LHCN-M2 (cell line): ENCODE measurements at regions not wholly inside any gene's neighbourhood (a gene's known extent, or its start where the extent isn't known, plus 50 kb on each side); places are given as distances from the start of the nearest gene placed in this dataset.
"Not testable (repeated sequence)": the region's sequence is repeated elsewhere in the genome, so short reads cannot be mapped to it uniquely, and the experiment has no call there.

Experiments used
- DNase-seq: peaks from one replicate; pipeline ENCODE4 v3.0.0-alpha.2; 2012; ENCODE audit warnings: low read depth

DNA sequence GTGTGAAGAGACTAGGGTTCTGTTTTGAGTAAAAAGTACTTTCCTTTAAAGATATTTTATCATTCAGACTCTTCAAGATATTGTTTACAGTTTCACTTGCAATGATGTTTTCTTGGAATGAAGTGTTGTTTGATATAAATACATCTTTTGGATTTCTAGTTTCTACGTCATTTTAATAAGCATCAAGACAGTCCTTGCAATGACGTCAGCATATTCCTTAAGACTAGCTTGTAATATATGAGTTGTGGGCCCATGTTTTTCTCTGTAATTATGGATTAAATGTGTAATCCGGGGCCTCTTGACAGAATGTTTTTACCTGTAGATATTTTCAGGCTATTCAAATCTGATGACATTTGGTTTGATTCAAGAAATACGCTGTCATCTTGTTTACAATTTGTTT is 66.1 kb downstream of the RBMX2 start:
- DNase-seq = no peak

DNA sequence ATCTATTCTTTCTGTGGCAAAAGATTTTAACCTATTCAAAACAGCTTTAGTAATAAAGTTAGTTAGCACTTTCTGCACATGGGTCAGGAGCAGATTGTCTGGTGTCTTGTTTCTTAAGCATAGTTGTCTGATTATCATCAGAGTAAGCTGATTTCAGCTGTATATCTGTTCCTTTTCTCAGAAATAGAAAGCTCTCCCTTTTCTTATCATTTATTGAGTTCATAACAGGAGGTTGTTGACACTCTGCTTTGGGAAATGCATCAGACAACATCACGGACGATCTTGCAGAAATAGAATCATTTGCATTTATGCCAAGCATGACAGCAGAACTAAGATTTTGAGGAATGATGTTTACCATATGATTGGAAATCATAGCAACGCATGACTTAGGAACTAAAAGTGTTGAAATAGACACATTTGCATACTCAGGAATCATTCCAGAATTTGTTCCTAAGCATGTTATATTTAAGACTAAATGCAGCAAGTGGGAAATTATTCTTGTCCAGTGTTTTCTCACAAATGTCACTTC is 66.7 kb downstream of the RBMX2 start:
- DNase-seq = no peak

DNA sequence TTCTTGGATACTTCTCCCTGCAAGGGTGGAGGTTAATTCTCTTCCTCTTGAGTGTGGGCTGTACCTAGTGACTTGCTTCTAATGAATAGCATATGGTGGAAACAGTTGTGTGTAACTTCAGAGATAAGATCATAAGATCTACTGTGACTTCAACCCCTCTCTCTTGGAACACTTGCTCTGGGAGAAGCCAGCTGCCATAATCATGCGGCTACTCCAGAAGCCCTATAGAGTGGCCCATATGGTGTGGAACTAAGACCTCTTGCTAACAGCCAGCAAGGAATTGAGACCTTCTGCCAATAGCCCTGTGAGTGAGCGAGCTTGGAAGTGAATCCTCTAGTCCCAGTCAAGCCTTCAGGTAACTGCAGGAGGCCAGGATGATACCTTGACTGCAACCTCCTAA is 81.1 kb downstream of the RBMX2 start:
- DNase-seq = no peak

DNA sequence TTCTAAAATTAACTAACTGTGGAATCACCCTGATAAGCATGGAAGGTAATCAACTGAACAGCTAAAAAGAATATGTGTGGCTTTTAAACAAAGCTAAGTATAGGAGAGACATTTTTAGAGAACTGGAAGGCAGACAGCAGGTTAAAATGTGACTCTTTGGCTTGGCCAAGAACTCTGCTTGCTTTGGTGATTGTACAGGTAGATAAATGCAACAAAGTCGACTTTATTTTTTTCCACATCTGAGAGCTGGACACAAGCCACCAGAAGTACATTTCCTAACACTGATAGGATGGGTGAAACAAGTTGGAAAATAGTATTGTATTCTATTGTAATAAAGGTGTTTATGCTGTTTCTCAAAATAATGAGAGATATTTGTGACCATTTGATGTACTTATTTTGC is 84.1 kb downstream of the RBMX2 start:
- no peak for DNase-seq

DNA sequence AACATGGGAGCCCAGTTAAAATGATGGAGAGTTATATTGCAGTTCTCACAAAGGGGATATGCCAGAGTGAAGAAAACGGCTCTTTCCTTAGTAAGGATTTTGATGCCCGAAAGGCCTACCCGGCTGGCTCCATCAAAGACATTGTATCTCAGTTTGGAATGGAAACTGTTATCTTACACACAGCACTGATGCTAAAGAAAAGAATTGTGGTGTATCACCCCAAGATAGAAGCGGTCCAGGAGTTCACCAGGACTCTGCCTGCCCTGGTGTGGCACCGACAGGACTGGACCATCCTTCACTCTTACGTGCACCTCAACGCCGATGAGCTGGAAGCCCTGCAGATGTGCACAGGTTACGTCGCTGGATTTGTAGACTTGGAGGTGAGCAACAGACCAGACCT is 93.7 kb downstream of the RBMX2 start:
- not testable (repeated sequence) for DNase-seq

DNA sequence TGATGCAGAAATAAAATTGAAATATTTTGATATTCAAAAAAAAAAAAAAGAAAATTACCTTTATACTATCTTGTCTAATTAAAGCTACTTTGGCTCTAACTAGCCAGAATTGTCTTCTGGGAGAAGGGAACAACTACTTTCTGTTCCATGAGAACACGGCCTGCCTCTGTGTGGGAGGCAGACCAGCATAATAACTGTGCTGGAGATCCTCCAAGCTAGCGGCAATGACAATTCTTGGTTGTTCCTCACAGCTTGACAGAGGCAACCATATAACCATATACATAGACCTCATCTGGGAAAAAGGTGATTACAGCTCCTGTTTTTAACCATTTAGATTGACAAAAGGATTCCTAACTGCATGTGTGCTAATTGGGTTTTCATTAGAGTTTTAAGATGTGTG is 95.7 kb downstream of the RBMX2 start:
- no peak for DNase-seq

DNA sequence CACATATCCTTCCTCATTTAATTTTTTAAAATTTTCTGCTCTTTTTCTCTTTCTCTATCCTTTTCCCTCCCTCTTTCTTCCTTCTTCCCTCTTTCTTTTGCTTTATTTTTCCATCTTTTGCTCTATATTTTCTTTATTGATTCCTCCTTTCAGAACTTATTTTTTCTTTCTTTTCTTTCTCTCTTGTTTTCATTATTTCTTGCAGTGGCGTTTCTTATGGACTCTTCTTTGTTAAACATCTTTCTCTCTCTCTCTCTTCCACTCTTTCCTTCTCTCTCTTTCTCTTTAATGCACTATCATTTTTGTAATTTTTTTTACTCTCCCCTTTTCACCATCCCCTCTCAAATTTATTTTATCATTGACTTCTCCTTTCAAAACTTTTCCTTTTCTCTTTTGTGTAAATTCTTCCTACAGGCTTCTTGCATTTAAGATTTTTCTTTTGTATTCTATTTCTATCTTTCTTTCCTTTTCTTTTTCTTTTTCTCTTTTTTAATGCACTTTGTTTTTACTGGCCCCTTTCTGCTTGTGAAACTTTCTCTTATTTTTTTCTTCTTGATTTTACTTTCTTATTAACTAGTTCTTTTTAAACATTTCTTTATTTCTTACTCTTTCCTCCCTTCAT is 97.0 kb downstream of the RBMX2 start:
- DNase-seq = no peak

DNA sequence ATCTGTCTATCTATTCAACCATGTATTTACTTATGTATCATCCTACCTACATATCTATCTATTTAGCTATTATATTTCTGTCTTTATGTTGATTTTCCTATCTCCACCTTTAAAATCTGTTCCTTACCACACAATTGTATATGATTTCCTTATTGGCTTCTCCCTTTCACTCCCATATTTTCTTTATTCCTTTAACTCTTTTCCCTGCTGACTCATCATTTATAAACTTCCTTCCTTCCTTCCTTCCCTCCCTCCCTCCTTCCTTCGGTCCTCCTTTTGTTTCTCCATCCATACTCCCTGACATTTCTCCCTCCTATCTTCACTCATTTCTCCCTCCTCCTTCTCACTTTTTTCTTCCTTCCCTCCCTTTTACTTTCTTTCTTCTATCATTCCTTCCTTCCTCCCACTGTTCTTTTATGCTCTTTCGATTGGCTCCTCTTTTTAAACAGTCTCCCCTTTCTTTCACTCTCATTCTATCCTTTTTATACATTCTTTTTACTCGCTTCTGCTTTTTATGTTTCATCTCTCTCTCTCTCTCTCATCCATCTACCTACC is 100.3 kb downstream of the RBMX2 start:
- no peak for DNase-seq

DNA sequence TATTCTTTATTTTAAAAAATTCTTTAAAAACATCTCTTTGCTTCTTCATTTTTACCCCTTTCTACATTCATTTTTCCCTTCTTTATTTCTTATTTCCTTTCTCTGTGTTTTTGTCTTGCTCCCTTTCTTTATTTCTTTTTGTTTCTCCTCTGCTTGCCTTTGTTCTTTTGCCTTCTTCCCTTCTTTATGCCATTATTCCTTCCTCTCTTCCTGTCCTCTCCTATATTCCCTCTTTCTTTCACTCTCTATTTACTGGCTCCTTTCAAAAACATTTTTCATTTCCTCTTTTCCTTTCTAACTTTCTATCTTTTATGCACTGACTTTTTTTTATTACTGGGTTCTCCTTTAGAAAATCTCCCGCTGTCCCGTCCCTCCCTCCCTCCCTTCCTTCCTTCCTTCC is 102.2 kb downstream of the RBMX2 start:
- DNase-seq = no peak

DNA sequence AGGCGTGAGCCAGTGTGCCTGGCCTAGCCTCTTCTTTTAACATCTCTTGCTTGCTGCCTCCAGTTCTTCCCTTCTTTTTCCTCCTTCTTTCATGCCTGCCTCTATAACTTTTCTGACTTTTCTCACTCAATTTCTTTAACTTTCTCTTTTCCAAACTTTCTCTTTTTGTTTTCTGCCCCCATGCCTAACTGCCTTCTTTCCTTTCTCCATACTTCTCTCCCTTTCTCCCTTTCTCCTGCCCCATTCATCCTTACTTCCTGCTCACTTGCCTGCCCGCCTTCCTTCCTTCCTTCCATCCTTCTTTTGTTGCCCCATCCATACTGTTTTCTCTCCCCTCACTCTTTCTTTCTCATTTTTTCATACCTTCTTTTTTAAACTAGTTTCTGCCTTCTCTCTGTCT is 105.2 kb downstream of the RBMX2 start:
- no peak for DNase-seq

DNA sequence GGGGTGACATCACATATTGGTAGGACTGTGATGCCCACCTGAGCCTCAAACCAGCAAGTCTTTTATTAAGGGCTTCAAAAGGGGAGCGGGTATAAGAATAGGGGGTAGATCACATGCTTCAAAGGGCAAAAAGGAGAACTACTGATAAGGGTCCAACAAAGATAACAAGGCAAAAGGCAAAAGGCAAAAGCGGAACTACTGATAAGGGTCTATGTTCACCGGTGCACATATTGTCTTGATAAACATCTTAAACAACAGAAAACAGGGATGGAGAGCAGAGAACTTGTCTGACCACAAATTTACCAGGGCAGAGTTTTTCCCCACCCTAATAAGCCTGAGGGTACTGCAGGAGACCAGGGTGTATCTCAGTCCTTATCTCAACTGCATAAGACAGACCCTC is 110.7 kb downstream of the RBMX2 start:
- DNase-seq = not testable (repeated sequence)

DNA sequence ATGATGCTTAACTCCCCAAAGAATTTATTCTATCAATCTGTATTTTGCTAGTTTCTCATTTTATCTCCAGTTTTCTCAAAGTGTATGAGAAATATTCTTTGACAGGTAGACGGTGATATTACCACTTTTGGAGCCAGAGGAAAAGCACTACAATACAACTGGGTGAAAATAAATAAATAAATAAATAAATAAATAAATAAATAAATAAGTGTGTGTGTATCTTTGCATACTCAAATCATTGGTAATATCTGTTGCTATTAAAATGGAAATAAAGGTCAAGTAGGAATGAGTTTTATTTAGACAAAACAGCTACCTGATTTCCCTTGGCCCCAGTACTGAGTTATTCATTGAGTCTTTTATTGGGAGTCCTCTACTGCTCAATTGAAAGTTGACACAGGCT is 114.3 kb downstream of the RBMX2 start:
- DNase-seq = no peak

DNA sequence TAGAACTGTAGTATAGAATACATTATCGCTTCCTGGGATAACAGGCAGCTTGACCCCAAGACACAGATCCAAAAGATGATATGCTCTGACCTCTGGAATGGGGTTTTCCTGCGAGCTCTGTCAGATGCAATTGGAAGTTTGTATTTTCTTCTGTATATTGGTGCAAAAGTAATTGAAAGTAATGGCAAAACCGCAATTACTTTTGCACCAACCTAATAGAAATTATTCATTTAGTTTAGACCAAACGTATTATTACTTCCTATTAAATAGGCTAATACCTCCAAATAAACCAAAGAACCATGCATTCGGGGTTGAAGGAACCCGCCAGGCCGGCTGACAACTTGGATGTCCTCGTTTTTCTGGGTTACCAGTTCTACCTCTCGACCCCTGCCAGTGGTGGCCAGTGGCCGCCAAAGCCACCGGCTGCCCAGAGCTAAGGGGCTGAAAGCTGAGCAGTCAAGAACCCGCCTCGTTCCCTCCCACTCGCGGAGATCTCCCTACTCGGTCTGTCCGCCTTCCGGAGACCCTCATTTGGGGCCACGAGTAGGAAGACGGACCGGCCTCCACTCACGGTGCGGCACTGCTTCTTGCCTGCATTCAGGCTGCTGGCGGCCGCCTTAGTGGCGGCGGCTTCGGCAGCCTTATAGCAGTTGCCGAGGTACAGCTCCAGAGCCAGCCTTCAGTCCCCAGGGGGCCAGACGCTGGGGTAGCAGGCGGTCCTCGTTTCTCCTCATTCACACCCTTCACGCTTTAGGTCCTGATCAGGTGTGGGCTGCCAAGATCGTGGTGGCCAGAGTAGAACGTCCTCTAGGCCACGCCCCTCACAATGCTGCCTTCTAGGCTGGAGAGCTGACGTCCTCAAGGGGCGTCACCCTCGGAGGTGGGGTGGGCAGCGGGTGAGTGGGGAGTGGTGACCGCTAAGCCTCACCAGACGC is 121.9 kb downstream of the RBMX2 start:
- no peak for DNase-seq

DNA sequence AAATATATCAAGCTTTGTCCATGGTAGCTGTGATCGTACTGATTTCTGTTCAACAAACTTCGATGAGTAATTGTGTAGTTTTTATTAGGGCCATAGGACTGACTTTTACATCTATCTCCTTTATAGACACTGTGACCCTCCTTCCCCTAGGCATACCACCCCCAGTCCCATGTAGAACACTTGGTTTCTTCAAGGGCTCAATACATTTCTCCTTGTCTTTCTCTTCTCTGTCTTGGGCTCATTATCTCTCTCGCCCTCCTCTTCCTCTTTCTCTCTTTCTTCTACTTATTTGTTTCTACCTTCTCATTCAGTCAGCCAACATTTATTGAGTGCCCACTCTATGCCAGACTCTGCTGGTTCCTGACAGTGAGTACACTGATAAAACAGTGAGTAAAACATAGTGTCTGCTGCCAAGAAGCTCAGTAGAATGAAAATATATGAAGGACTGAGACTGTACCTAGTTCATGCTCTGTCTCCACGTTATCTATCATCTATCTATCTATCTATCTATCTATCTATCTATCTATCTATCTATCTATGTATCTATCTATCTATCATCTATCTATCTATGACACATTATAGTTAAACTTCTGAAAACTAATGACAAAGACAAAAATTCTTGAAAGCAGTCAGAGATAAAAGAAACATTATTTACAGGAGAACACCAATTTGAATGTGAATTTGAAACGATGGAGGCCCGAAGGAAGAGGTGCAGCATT is 122.8 kb downstream of the RBMX2 start:
- DNase-seq = no peak

DNA sequence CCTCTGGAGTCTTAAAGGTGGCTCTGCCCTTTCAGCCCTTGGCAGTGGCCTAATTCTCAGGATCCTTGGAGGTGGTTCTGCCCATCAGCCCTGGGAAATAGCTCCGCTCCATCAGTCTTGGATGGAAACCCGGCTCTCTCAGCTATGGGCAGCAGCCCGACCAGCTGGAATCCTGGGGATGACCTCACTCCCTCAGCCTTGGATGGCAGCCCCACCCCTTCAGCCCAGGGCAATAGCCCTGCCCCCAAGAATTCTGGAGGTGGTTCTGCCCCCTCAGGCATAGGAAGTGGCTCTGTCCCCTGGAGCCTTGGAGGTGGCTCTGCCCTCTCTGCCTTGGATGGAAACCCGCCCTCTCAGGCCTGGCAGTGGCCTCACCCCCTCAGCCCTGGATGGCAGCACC is 127.7 kb downstream of the RBMX2 start:
- DNase-seq = no peak

DNA sequence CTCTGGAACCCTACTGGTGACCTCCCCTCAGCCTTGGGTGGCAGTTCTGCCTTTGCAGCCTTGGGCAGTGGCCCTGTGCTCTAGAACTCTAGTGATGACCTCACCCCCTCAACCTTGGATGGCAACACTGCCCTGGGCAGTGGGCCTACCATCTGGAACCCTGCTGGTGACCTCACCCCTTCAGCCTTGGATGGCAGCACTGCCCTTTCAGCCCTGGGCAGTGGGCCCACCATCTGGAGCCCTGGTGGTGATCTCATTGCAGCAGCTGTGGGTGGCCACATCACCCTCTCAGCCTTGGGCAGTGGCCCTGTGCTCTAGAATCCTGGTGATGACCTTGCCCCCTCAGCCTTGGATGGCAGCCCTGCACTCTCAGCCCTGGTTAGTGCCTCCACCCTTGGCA is 129.3 kb downstream of the RBMX2 start:
- DNase-seq = no peak

DNA sequence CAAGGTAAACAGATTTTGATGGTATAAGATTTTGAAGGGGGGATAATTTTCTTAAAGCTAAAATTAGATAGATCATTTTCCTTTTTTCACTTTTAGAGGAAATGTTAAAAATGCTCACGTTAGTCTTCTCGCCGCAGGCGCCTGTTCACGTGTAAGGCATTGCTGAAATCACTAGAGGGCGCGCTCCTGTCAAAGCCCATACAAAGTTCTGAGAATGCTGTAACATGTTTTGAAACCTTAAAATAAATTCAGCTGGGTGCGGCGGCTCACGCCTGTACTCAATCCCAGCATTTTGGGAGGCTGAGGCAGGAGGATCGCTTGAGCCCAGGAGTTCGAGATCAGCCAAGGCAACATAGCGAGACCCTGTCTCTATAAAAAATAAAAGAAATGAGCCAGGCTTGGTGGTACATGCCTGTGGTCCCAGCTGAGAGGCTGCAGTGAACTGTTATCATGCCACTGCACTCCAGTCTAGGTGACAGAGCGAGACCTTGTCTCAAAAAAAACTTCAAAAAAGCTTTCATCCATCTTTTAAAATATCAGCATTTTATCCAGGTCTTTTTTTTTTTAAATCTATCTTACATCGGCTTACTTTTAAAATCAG is 138.0 kb downstream of the RBMX2 start:
- peak; percentile 22 for DNase-seq

DNA sequence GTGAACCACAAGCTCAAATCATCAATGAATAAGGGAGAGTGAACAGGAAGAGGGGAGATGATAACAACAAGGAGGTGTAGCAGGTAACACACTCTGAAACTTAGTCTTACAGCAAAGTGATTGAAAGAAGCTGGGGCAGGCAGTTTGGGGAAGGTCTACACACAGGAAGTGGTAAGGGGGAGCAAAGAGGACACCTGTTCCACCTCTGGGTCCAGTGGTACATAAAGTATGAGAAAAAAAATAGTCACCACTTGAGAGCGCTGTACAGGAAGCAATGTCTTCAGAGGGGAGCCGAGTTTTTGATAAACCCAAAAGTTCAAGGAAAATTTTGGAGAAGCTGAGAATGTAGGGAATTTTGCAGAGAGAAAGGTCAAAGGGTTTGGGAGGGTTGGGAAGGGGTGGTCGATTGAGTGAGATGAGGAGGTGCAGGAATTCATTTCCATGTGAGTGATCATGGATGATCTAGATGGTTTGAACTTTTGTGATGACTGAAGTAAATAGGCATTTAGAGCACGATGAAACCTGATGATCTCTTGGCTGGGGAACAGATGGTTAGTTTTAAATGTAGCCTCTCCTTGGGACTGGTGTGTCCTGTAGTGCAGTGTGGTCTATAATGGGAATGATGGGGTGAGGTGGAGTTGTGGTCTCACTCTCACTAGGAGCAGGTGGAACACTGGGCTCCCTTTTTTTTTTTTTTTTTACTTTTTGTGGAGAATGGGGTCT is 142.0 kb downstream of the RBMX2 start:
- DNase-seq = no peak

DNA sequence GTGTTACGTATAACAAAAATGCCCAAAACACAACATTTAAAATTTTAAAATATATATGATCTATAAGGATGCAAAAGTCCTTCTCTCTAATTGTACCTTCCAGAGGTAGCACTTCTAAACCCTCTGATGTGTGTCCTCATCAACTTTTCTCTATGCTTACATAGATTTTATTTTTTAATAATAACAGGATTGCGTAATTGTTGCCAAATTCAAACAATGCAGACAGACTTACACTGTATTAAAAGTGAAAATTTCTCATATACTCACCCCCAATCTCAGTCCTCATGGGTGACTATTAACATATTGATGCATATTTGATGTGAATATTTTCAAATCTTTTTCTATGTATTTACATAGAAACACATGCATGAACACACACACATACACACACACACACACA is 144.0 kb downstream of the RBMX2 start:
- DNase-seq = no peak

DNA sequence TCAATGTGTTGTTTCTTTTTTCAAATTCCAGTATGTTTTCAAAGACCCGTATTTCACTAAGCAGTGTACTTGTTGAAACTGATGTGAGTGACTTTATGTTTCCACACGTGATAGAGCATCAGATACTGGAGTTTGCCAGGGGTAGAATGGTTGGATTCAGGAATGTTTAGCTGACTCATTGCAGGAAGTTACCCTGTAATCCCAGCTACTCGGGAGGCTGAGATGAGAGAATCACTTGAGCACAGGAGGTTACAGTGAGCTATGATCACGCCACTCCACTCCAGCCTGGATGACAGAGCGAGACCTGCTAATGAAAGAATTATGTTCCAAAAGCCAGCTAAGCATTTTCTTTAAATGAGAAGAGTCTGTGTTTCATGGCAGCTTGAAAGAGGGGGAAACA is 147.6 kb downstream of the RBMX2 start:
- DNase-seq = not testable (repeated sequence)

DNA sequence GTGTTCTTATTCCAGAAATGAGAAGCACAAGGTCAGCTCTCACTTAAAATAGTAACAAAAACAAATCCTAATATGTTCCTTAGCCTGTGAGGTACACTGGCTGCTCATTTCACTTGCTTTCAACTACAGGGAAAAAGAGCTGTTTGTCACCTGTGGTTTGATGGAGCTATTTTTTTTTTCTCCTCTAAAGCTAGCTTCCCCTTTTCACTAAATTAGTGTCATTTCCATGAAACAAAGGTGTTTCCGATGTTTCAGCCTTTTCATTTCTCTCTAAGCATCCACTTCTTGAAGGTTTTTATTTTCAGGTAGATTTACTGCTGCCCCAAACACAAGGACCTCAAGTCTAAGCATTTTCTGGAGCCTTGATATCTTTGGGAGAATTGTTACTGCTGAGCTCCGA is 148.6 kb downstream of the RBMX2 start:
- no peak for DNase-seq
